RWPE2 (cell line): ENCODE measurements at regions not wholly inside any gene's neighbourhood (a gene's known extent, or its start where the extent isn't known, plus 50 kb on each side); places are given as distances from the start of the nearest gene placed in this dataset.

ENCODE experiments used
- ATAC-seq: fragments of 200-7000 bp; cut with Tn5 transposase; 3 replicates; pipeline ENCODE4 v1.9.1; 2021; ENCODE audit warnings: low read depth
- DNase-seq: peaks from one replicate; pipeline ENCODE4 v3.0.0-alpha.2; 2020; ENCODE audit warnings: low spot score
- H3K27ac ChIP-seq: fragments of 450-650 bp; 2 replicates; pipeline ENCODE4 v1.5.1; 2017; ENCODE audit warnings: mild to moderate bottlenecking; ENCODE audit not compliant: poor library complexity, severe bottlenecking
- H3K27me3 ChIP-seq: fragments of 250-450 bp; sonication (Bioruptor Pico); 2 replicates; pipeline ENCODE4 v1.5.1; 2021; ENCODE audit warnings: mild to moderate bottlenecking, moderate library complexity; ENCODE audit not compliant: insufficient read depth, poor library complexity, severe bottlenecking
- H3K36me3 ChIP-seq: fragments of 250-450 bp; sonication (Bioruptor Pico); 2 replicates; pipeline ENCODE4 v1.5.1; 2020; ENCODE audit warnings: low read depth, mild to moderate bottlenecking, moderate library complexity
- H3K4me1 ChIP-seq: fragments of 250-450 bp; sonication (Bioruptor Pico); 2 replicates; pipeline ENCODE4 v1.5.1; 2021; ENCODE audit warnings: mild to moderate bottlenecking, moderate library complexity; ENCODE audit not compliant: insufficient read depth, poor library complexity, severe bottlenecking
- H3K4me3 ChIP-seq: fragments of 250-450 bp; sonication (Bioruptor Pico); 2 replicates; pipeline ENCODE4 v1.5.1; 2021; ENCODE audit warnings: mild to moderate bottlenecking, moderate library complexity; ENCODE audit not compliant: severe bottlenecking
- H3K9me3 ChIP-seq: fragments of 250-450 bp; sonication (Bioruptor Pico); 2 replicates; pipeline ENCODE4 v1.5.1; 2021; ENCODE audit warnings: mild to moderate bottlenecking, moderate library complexity; ENCODE audit not compliant: severe bottlenecking
- CTCF ChIP-seq: fragments of 450-650 bp; IDR thresholded peaks from one replicate; pipeline ENCODE4 v1.5.1; 2017; ENCODE audit warnings: mild to moderate bottlenecking, moderate library complexity; ENCODE audit not compliant: poor library complexity, severe bottlenecking

GRCh38 chr21:35674895-35675470 is 385.3 kb downstream of the SETD4 start:
- no peaks in the 10 kb centered on the region for H3K4me1 ChIP-seq
- TF ChIP-seq CTCF, result no peak
- DNase-seq, result no peak
- no peaks in the 10 kb centered on the region for H3K27me3 ChIP-seq
- H3K27ac ChIP-seq, result no peak overlapping the region
- H3K4me3 ChIP-seq, result no peak overlapping the region
- ATAC-seq, result no peak
- H3K9me3 ChIP-seq, result no peaks in the 10 kb centered on the region
- no peaks in the 10 kb centered on the region for H3K36me3 ChIP-seq

- Histone ChIP-seq H3K4me1 (no peaks in the 10 kb centered on the region), H3K9me3 (no peaks in the 10 kb centered on the region), H3K27me3 (no peaks in the 10 kb centered on the region), H3K36me3 (no peaks in the 10 kb centered on the region), H3K27ac (no peak overlapping the region), H3K4me3 (no peak overlapping the region)
- ATAC-seq (no peak), DNase-seq (no peak)
- TF ChIP-seq CTCF, result no peak
Measured at GRCh38 chr21:35674091-35674671, 386.1 kb downstream of the SETD4 start.

GRCh38 chr21:35672313-35672712 is 388.0 kb downstream of the SETD4 start:
- no peak overlapping the region for H3K27ac ChIP-seq
- no peak overlapping the region for H3K4me3 ChIP-seq
- no peaks in the 10 kb centered on the region for H3K27me3 ChIP-seq
- H3K9me3 ChIP-seq, result no peaks in the 10 kb centered on the region
- ATAC-seq (no peak), DNase-seq (no peak)
- TF ChIP-seq CTCF, result no peak
- H3K4me1 ChIP-seq, result no peaks in the 10 kb centered on the region
- H3K36me3 ChIP-seq, result no peaks in the 10 kb centered on the region

GRCh38 chr21:35664683-35665082 is 395.6 kb downstream of the SETD4 start:
- Histone ChIP-seq H3K27ac (no peak overlapping the region), H3K9me3 (no peaks in the 10 kb centered on the region), H3K36me3 (no peaks in the 10 kb centered on the region), H3K4me1 (no peaks in the 10 kb centered on the region), H3K27me3 (no peaks in the 10 kb centered on the region), H3K4me3 (no peak overlapping the region)
- no peak for DNase-seq
- peak; percentile 89 for ATAC-seq
- no peak for TF ChIP-seq CTCF

- H3K9me3 ChIP-seq, result no peaks in the 10 kb centered on the region
- no peak for ATAC-seq
- no peaks in the 10 kb centered on the region for H3K36me3 ChIP-seq
- no peaks in the 10 kb centered on the region for H3K4me1 ChIP-seq
- no peak for TF ChIP-seq CTCF
- no peak overlapping the region for H3K27ac ChIP-seq
- no peak for DNase-seq
- H3K27me3 ChIP-seq, result no peaks in the 10 kb centered on the region
- no peak overlapping the region for H3K4me3 ChIP-seq
Measured at GRCh38 chr21:35663856-35664606, 396.3 kb downstream of the SETD4 start.
